SK-N-SH treated with all-trans-retinoic acid at 6 μM for 48 hours (cell line): ENCODE measurements at regions not wholly inside any gene's neighbourhood (a gene's known extent, or its start where the extent isn't known, plus 50 kb on each side); places are given as distances from the start of the nearest gene placed in this dataset.

Experiments used
- ARNTL ChIP-seq: fragments of 450-650 bp; formaldehyde crosslinking; IDR thresholded peaks from 2 replicates; pipeline ENCODE4 v1.5.0; 2020; ENCODE audit warnings: low read depth, mild to moderate bottlenecking, moderate library complexity, borderline replicate concordance
- ZFP3 ChIP-seq: fragments of 250-450 bp; sonication (Bioruptor Pico); IDR thresholded peaks from 2 replicates; pipeline ENCODE4 v1.5.0; 2020; ENCODE audit warnings: mild to moderate bottlenecking, moderate library complexity
- ZNF565 ChIP-seq: fragments of 450-650 bp; formaldehyde crosslinking; conservative IDR thresholded peaks from 2 replicates; pipeline ENCODE4 v1.5.0; 2020; ENCODE audit warnings: low read depth, mild to moderate bottlenecking, moderate library complexity
- ZNF70 ChIP-seq: fragments of 450-650 bp; formaldehyde crosslinking; IDR thresholded peaks from 2 replicates; pipeline ENCODE4 v1.5.0; 2020; ENCODE audit warnings: mild to moderate bottlenecking, moderate library complexity
- TF ChIP-seq, protein P1 (sequence below): fragments of 250-450 bp; sonication (Bioruptor Pico); IDR thresholded peaks from 2 replicates; pipeline ENCODE4 v1.5.1; 2020; ENCODE audit warnings: low read depth, mild to moderate bottlenecking, moderate library complexity
- TF ChIP-seq, protein P2 (sequence below): fragments of 250-450 bp; sonication (Bioruptor Pico); IDR thresholded peaks from 2 replicates; pipeline ENCODE4 v1.8.0; 2020; ENCODE audit warnings: mild to moderate bottlenecking, moderate library complexity, borderline replicate concordance

DNA sequence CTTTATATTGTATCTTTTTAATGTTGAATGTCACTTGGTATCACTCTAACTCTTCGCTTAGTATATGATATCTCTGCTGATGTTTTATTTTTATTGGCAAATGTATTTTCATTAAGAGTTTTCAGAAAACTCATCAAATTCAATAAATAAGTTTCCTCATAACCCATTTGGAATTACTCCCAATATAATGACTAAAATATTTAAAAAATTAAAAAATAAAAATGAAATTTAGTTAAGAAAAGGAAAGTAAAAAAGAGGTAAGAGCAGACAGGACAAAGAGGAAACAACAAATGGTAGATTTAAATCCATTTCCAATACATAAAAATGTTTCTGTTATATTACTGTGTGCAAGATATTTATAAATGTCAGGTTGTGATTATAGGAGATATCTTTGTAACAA, 548.9 kb upstream of the SPRY2 start:
- TF ChIP-seq, protein P1, sequence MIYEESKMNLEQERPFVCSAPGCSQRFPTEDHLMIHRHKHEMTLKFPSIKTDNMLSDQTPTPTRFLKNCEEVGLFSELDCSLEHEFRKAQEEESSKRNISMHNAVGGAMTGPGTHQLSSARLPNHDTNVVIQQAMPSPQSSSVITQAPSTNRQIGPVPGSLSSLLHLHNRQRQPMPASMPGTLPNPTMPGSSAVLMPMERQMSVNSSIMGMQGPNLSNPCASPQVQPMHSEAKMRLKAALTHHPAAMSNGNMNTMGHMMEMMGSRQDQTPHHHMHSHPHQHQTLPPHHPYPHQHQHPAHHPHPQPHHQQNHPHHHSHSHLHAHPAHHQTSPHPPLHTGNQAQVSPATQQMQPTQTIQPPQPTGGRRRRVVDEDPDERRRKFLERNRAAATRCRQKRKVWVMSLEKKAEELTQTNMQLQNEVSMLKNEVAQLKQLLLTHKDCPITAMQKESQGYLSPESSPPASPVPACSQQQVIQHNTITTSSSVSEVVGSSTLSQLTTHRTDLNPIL (CRISPR knock-in tag) = no peak
- TF ChIP-seq, protein P2, sequence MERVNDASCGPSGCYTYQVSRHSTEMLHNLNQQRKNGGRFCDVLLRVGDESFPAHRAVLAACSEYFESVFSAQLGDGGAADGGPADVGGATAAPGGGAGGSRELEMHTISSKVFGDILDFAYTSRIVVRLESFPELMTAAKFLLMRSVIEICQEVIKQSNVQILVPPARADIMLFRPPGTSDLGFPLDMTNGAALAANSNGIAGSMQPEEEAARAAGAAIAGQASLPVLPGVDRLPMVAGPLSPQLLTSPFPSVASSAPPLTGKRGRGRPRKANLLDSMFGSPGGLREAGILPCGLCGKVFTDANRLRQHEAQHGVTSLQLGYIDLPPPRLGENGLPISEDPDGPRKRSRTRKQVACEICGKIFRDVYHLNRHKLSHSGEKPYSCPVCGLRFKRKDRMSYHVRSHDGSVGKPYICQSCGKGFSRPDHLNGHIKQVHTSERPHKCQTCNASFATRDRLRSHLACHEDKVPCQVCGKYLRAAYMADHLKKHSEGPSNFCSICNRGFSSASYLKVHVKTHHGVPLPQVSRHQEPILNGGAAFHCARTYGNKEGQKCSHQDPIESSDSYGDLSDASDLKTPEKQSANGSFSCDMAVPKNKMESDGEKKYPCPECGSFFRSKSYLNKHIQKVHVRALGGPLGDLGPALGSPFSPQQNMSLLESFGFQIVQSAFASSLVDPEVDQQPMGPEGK (CRISPR knock-in tag) = no peak
- no peak for TF ChIP-seq ARNTL (CRISPR knock-in tag)
- no peak for TF ChIP-seq ZFP3 (CRISPR knock-in tag)
- no peak for TF ChIP-seq ZNF565 (CRISPR knock-in tag)
- no peak for TF ChIP-seq ZNF70 (CRISPR knock-in tag)
